ENCODE measurements at regions not wholly inside any gene's neighbourhood (a gene's known extent, or its start where the extent isn't known, plus 50 kb on each side); places are given as distances from the start of the nearest gene placed in this dataset.

- TF ChIP-seq CTCF (IDR thresholded peaks at IDR 0.05; ENCODE audit: low read depth, low read length, missing control alignments): no peak
- H3K4me3 ChIP-seq (ENCODE audit: low read depth, low read length): no peak overlapping the region
- no peak for DNase-seq (ENCODE audit: low read depth)
Measured at GRCh38 chr21:34006611-34007168, 66.7 kb upstream of the MRPS6 start.

GRCh38 chr21:34004974-34005373 lies 68.4 kb upstream of the MRPS6 start:
- H3K4me3 ChIP-seq (ENCODE audit: low read depth, low read length): no peak overlapping the region
- no peak for DNase-seq (ENCODE audit: low read depth)
- TF ChIP-seq CTCF (IDR thresholded peaks at IDR 0.05; ENCODE audit: low read depth, low read length, missing control alignments): no peak

- no peak overlapping the region for H3K4me3 ChIP-seq (ENCODE audit: low read depth, low read length)
- no peak for TF ChIP-seq CTCF (IDR thresholded peaks at IDR 0.05; ENCODE audit: low read depth, low read length, missing control alignments)
- no peak for DNase-seq (ENCODE audit: low read depth)
Measured at GRCh38 chr21:34004013-34004938, 69.1 kb upstream of the MRPS6 start.

- TF ChIP-seq CTCF (IDR thresholded peaks at IDR 0.05; ENCODE audit: low read depth, low read length, missing control alignments): no peak
- no peak overlapping the region for H3K4me3 ChIP-seq (ENCODE audit: low read depth, low read length)
- DNase-seq (ENCODE audit: low read depth): no peak
Measured at GRCh38 chr21:34003428-34003827, 70.0 kb upstream of the MRPS6 start.

GRCh38 chr21:34000375-34000774 lies 73.0 kb upstream of the MRPS6 start:
- TF ChIP-seq CTCF (IDR thresholded peaks at IDR 0.05; ENCODE audit: low read depth, low read length, missing control alignments): no peak
- DNase-seq (ENCODE audit: low read depth): no peak
- H3K4me3 ChIP-seq (ENCODE audit: low read depth, low read length): no peak overlapping the region

DNA sequence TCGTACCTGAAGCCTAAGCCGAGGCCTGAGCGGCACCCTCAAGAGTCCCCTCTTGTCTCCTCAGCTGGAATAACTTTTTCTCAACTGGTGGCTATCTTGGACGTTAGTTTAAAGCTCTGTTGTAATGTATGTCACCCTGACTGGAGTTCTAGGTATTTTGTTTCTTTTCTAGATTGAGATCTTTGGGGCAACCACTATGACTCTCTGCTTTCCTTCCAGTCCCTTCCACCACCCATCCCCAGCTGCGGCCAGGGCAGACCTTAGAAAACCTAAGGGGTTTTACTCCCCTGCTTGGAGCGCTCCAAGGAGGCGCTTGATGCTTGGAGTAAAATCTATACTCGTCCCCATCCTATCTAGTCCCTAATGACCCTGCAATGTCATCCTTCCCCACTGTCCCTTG lies 74.6 kb upstream of the MRPS6 start:
- H3K4me3 ChIP-seq (ENCODE audit: low read depth, low read length): no peak overlapping the region
- no peak for DNase-seq (ENCODE audit: low read depth)
- no peak for TF ChIP-seq CTCF (IDR thresholded peaks at IDR 0.05; ENCODE audit: low read depth, low read length, missing control alignments)

All from GM12864 (cell line).